ENCODE measurements at regions not wholly inside any gene's neighbourhood (a gene's known extent, or its start where the extent isn't known, plus 50 kb on each side); places are given as distances from the start of the nearest gene placed in this dataset.

DNA sequence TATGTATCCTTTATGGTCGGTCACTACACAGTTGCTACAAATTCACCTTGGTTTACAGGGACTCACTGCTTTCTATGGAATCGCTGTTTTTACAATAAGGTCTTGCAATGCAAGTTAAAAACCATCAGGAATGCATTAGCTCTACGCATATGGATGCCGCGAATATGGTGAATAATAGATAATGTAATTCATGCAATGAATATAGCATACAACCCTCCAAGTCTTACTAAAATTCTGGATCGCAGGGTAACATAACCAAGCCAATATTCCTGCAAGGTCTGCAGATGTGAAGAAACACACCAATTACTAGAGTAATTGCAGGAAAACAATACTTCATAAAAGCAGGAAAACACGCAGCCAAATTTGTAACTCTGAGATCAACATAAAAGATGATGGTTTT is 75.6 kb upstream of the BACE2 start:
- Histone ChIP-seq H3K36me3 (ENCODE audit: insufficient read depth, low read length) (no peaks in the 10 kb centered on the region), H3K9ac (ENCODE audit: low read depth, low read length) (no peak overlapping the region), H3K9me3 (ENCODE audit: control insufficient read depth, insufficient read depth, low read length) (no peaks in the 10 kb centered on the region), H3K4me1 (ENCODE audit: insufficient read depth, low read length) (no peaks in the 10 kb centered on the region)

DNA sequence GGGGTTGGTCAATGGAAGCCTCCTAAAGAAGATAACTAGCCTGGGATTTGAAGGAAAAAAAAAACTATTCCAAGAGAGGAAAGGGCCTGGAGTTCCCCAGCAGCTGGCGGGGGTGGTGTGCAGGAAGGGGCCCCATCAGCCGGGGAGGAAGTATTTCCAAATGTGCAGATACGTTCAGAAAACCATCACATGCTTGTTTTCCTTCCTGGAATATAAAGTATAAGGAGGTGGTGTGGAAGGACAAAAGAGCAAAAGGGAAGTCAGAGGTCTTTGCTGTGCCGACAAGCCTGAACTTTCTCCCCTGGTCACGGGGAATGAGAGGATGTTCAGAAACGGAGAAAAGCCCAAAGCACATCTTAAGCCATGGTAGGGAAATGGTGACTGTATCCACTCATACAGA is 72.0 kb upstream of the BACE2 start:
- Histone ChIP-seq H3K9ac (ENCODE audit: low read depth, low read length) (no peak overlapping the region), H3K4me1 (ENCODE audit: insufficient read depth, low read length) (no peaks in the 10 kb centered on the region), H3K9me3 (ENCODE audit: control insufficient read depth, insufficient read depth, low read length) (no peaks in the 10 kb centered on the region; the same call in 1 of the 2 replicates), H3K36me3 (ENCODE audit: insufficient read depth, low read length) (no peaks in the 10 kb centered on the region)

DNA sequence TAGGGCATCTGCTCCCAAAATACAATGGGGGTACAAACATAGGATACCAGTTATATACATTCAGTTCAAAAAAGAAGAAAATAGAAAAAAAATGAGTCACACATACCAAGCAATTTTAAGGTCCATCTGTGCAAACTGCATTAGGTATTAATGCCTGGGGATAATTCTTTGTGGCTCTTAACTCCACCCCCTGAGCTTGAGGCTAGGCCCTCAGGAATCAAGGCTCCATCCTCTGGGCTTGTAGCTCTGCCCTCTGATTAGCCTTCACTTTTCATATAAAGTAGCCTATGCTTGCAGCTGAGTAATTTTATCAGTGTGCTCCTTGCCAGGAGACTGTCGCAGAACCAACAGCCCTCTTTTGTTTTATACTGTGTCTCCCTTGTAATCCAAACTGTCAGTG is 69.9 kb upstream of the BACE2 start:
- Histone ChIP-seq H3K9ac (ENCODE audit: low read depth, low read length) (no peak overlapping the region), H3K4me1 (ENCODE audit: insufficient read depth, low read length) (no peaks in the 10 kb centered on the region), H3K9me3 (ENCODE audit: control insufficient read depth, insufficient read depth, low read length) (no peaks in the 10 kb centered on the region; the same call in 1 of the 2 replicates), H3K36me3 (ENCODE audit: insufficient read depth, low read length) (no peaks in the 10 kb centered on the region)

DNA sequence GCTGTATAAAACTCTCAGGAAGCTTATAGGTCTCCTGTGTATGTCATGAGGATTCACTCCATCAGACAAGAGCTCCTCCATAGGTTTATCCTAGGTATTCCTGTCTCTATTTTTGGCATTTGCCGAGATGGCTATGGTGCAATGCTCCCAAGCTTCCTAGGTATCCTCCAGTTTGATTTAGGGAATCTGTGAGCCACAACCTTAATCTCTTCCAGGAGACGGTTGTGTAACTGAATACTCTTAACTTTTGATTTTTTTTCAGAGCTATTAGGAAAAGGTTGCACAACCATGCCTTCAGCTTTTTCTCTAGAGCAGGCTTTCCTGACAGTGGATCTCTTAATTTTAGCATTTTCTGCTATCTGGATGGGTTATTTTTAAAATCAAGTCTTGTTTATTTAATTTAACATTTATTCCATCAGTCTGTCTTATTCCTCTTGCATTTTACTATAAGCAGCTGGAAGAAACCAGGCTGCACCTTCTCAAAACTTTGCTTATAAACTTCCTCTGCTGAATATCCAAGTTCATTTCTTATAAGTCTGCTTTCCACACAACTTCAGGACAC is 69.4 kb upstream of the BACE2 start:
- Histone ChIP-seq H3K9me3 (ENCODE audit: control insufficient read depth, insufficient read depth, low read length) (no peaks in the 10 kb centered on the region; the same call in 1 of the 2 replicates), H3K4me1 (ENCODE audit: insufficient read depth, low read length) (no peaks in the 10 kb centered on the region), H3K9ac (ENCODE audit: low read depth, low read length) (no peak overlapping the region), H3K36me3 (ENCODE audit: insufficient read depth, low read length) (no peaks in the 10 kb centered on the region)

DNA sequence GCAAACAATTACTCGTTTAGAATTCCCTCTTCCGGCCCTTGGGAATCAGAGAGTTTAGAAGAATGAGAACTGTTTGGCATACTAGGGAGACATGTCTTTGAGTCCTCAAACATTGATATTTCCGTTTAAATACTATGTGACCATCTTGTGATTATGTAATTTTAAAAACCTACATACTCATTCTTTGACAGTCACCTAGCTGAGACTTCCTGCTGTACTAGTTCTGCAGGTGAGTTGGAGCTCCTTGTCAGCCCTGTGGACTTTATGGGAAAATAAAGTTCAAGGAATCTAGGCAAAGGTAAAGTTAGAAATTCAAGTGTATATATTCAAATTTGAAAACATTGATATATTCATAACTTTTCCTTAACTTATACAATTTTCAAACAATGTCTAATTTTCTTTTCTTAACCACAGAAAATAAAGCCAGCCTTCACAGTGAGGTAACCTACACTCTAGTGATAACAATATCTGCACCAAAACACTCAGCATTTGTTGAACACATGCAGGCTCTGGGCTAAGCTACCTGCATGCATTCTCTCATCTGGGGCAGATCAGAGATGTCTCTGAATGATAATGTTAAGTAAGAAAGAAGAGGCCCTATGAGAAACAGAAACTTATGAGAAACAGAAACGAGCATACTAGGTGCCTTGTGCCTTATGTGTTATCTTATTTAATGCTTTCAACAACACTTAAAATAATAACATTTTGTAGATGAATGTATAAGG is 67.0 kb upstream of the BACE2 start:
- Histone ChIP-seq H3K4me1 (ENCODE audit: insufficient read depth, low read length) (no peaks in the 10 kb centered on the region), H3K36me3 (ENCODE audit: insufficient read depth, low read length) (no peaks in the 10 kb centered on the region), H3K9me3 (ENCODE audit: control insufficient read depth, insufficient read depth, low read length) (no peaks in the 10 kb centered on the region; the same call in 1 of the 2 replicates), H3K9ac (ENCODE audit: low read depth, low read length) (no peak overlapping the region)

DNA sequence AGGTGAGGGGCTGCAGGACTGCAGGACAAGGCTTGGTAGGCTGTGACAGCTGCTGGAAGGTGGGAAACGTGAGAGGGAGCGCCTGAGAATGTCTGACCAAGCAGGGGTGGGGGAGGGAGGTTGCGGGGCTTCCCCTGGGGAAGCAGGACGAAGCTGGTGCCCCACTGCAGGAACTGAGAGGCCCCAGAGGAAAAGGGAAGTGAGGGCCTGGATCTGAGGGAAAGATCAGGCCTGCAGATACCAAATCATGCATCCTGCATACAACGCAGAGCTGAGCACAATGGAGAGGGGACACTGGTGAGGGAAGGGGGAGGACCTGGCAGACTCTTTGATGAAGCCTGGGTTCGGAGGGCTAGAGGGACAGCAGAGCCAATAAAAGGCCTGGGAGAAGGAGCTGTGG is 65.7 kb upstream of the BACE2 start:
- Histone ChIP-seq H3K36me3 (ENCODE audit: insufficient read depth, low read length) (no peaks in the 10 kb centered on the region), H3K9ac (ENCODE audit: low read depth, low read length) (no peak overlapping the region), H3K9me3 (ENCODE audit: control insufficient read depth, insufficient read depth, low read length) (no peaks in the 10 kb centered on the region; the same call in 1 of the 2 replicates), H3K4me1 (ENCODE audit: insufficient read depth, low read length) (no peaks in the 10 kb centered on the region)

DNA sequence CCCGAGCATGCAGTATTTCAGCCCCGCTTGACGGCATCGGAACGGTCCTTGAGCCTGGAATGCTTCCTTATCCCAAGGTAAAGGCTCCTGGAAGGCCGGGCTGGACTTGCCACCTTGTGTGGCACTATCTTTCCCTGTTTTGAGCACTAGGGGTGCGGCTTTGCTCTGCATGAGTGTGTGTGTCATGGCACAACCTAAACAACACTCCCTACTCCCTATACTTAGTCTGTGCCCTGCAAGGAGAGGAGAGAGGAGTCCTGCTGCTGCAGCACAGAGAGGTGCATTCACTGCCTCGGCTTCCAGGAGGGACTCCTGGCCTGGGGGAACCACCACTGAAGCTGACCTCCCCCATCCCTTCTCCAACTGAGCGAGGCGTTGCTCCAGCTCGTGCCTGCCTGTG is 60.4 kb upstream of the BACE2 start:
- Histone ChIP-seq H3K9ac (ENCODE audit: low read depth, low read length) (no peak overlapping the region), H3K9me3 (ENCODE audit: control insufficient read depth, insufficient read depth, low read length) (no peaks in the 10 kb centered on the region), H3K36me3 (ENCODE audit: insufficient read depth, low read length) (no peaks in the 10 kb centered on the region), H3K4me1 (ENCODE audit: insufficient read depth, low read length) (peaks cover 4% of the 10 kb centered on the region; the same call in 1 of the 2 replicates)

DNA sequence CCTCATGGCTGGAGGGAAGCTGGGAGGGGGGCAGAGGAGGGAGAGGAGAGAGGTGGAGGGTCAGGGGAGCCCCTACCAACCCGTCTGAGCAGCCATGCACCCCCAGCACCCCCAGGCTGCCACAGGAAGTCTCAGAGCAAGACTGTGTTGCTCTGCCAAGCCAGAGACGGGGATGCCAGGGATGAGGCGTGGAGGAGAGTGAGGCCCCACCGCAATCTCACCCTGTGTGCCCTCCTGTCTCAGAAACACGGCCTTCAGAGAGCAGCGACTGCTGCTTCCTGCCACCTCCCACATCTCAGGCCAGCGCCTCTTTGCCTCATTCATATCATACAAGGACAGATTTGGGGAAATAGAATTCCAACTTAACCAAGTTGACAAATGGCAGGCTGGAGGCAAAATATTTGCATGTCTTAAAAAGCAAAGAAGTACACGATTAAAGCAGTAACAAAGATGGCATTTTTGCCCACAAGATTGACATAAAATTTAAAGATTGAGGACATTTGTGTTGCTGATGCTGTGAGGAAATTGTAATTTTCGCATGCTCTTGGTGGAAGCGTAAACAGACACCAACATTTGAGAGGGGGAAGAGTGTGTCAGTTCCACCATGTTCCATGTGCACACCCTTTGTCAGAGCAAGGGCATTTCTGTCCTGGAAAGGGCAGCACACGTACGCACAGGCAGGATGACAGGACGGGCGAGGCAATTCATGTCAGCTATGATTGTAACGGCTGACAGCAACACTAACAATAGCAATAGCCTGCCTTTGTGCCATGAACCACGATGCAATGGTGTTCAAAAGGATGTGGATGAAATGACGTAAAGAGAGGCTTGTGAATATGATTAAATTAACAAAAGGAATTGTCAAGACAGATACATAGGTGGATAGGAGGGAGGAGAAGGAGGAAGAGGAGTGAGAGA is 59.0 kb upstream of the BACE2 start:
- H3K4me1 ChIP-seq (ENCODE audit: insufficient read depth, low read length) = peaks cover 6% of the 10 kb centered on the region
- H3K9ac ChIP-seq (ENCODE audit: low read depth, low read length) = no peak overlapping the region
- no peaks in the 10 kb centered on the region for H3K9me3 ChIP-seq (ENCODE audit: control insufficient read depth, insufficient read depth, low read length)
- H3K36me3 ChIP-seq (ENCODE audit: insufficient read depth, low read length) = no peaks in the 10 kb centered on the region

DNA sequence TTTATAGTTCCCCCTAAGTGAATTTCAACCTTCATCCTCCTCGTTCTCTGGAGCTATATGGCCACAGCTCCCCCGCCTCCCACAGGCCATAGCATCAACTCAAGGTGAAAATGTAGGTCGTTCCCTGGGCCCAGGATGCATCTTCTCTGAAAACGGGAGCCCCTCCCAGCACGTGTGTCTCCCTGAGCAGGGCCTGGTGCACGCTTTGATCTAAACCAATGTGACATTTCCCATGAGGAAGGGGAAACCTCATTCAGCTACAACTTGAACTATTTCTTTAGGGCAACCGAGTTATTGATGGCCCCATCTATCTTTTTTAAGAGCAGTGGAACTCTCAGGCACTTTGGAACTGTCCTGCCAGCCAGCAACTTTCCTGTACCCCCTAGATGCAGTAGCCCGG is 57.8 kb upstream of the BACE2 start:
- H3K36me3 ChIP-seq (ENCODE audit: insufficient read depth, low read length) = no peaks in the 10 kb centered on the region
- H3K9ac ChIP-seq (ENCODE audit: low read depth, low read length) = no peak overlapping the region
- no peaks in the 10 kb centered on the region for H3K9me3 ChIP-seq (ENCODE audit: control insufficient read depth, insufficient read depth, low read length)
- peaks cover 6% of the 10 kb centered on the region for H3K4me1 ChIP-seq (ENCODE audit: insufficient read depth, low read length)

DNA sequence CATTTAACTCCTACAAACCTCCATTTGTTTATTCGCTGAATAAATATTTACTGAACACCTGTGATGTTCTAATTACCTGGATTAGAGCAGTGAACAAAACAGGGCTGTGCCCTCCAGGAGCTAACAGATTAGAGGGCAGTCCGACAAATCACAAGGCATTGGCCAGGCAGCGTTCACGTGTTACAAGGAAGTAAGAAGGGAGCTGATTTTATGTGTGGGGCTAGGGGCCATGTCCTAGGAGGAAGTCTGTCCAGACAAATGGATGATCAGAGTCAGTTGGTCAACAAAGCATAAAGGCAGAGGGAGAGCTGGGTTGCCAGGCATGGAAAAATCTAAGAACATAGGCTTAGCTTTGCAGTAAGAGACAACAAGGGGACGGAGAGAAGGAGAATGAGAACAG is 57.3 kb upstream of the BACE2 start:
- H3K9me3 ChIP-seq (ENCODE audit: control insufficient read depth, insufficient read depth, low read length) = no peaks in the 10 kb centered on the region
- peaks cover 6% of the 10 kb centered on the region for H3K4me1 ChIP-seq (ENCODE audit: insufficient read depth, low read length)
- H3K9ac ChIP-seq (ENCODE audit: low read depth, low read length) = no peak overlapping the region
- no peaks in the 10 kb centered on the region for H3K36me3 ChIP-seq (ENCODE audit: insufficient read depth, low read length)

DNA sequence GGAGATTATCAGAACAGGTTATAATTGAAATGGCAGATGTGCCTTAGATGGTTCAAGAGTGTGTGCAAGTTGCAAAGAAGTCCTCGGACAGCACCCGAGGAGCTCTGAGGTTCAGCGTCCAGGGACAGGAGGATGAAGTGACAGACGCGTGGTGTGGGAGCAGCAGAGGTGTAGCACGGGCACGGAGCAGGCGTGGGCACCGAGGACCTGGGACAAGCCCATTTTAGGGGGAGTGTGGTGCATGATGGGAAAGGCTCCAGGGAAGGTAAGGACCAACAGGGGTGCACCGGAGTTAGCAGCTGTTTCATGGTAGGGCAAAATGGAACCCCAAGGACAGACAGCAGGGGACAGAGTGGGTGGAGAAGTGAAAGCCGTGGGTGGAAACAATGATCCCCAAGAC is 56.3 kb upstream of the BACE2 start:
- no peak overlapping the region for H3K9ac ChIP-seq (ENCODE audit: low read depth, low read length)
- H3K9me3 ChIP-seq (ENCODE audit: control insufficient read depth, insufficient read depth, low read length) = no peaks in the 10 kb centered on the region
- H3K4me1 ChIP-seq (ENCODE audit: insufficient read depth, low read length) = peaks cover 6% of the 10 kb centered on the region
- H3K36me3 ChIP-seq (ENCODE audit: insufficient read depth, low read length) = no peaks in the 10 kb centered on the region

DNA sequence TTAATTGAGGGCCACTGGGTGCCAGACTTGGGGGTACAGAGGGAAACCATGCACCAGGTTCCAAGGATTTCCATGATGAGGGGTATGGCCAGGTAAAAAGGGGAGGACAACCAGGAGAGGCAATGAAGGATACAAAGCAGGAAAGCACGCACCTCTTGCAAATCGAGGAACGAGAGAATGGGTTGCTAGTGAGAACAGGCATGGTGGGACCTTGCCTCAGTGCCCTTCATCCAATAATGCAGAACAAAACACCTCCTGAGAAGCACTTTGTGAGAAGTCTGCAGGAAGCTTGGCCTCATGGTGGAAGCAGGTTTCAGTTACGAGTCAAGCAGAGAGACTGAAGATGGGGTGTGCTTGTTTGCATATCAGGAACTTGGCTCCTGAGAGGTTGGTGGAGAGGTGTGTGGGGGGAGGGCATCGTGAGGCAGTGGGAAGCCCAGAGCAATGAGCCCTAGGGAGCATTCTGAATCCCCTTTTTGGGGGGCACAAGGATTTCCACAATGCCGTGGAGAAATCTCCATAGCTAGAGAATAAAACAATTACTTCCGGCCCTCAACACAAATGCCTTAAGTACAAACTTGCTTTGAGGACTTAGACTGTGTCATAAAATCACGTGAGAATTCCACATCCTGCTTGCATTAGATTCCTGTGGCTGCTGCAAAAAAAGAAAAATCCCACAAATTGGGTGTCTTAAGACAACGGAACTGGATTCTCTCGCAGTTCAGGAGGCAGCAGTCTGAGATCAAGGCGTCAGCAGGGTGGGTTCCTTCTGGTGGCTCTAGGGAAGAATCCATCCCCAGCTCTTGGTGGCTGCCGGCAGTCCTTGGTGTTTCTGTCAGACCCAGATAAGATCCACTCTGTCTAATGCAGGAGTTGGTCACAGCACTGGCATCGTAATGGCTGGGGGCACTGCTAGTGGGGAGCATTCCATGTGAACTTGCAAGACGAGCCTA is 54.9 kb upstream of the BACE2 start:
- H3K9ac ChIP-seq (ENCODE audit: low read depth, low read length) = peak overlapping the region; percentile 5; the same call in 1 of the 2 replicates

DNA sequence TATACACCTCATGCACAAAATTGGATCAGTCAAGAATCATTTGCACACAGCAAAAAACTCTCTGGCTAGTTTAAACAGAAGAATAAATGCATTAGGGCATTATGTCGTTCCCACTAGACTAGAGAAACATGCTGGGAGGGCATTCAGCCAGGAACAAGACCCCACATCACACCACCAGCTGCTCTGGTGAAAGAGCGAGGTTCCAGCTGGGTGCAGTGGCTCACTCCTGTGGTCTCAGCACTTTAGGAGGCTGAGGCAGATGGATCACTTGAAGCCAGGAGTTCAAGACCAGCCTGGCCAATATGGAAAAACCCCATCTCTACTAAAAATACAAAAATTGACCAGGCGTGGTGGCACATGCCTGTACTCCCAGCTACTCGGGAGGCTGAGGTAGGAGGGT is 52.1 kb upstream of the BACE2 start:
- no peaks in the 10 kb centered on the region for H3K9me3 ChIP-seq (ENCODE audit: control insufficient read depth, insufficient read depth, low read length)
- peaks cover 3% of the 10 kb centered on the region; the same call in 1 of the 2 replicates for H3K4me1 ChIP-seq (ENCODE audit: insufficient read depth, low read length)
- H3K36me3 ChIP-seq (ENCODE audit: insufficient read depth, low read length) = no peaks in the 10 kb centered on the region
- no peak overlapping the region for H3K9ac ChIP-seq (ENCODE audit: low read depth, low read length)

More for the DNA sequence above, 54.9 kb upstream of the BACE2 start:
- peaks cover 6% of the 10 kb centered on the region for H3K4me1 ChIP-seq (ENCODE audit: insufficient read depth, low read length)
- no peaks in the 10 kb centered on the region for H3K36me3 ChIP-seq (ENCODE audit: insufficient read depth, low read length)
- no peaks in the 10 kb centered on the region for H3K9me3 ChIP-seq (ENCODE audit: control insufficient read depth, insufficient read depth, low read length)

All from ES-I3 (cell line).